IMR-90 (cell line): ENCODE measurements at regions not wholly inside any gene's neighbourhood (a gene's known extent, or its start where the extent isn't known, plus 50 kb on each side); places are given as distances from the start of the nearest gene placed in this dataset.
A peak's percentile ranks its signal among the peaks of the same experiment; 100 is the strongest.

Experiments used
- ATAC-seq: fragments of 200-7000 bp; cut with Tn5 transposase; 2 replicates; pipeline ENCODE4 v1.9.1; 2020; ENCODE audit warnings: low read depth, mild to moderate bottlenecking, moderate library complexity
- BruUV-seq: library from RNA; stranded (reverse); fragments of 400-500 nt; replicated peaks from 2 replicates; lab custom pipeline; 2021; lab: Mats Ljungman, UMichigan
- CTCF ChIA-PET: fragments of 300-600 bp; formaldehyde crosslinking; extraction: SDS; loops from one replicate; lab custom pipeline; 2021; ENCODE audit warnings: antibody characterized with exemption; lab: Yijun Ruan, JAX
- POLR2A ChIA-PET: fragments of 300-600 bp; sonication (Branson Sonifier 250); formaldehyde crosslinking; loops from one replicate; lab custom pipeline; 2022; ENCODE audit warnings: antibody characterized with exemption; ENCODE audit not compliant: unreplicated experiment; lab: Charles Lee
- DNase-seq: peaks from one replicate; pipeline ENCODE4 v3.0.0; 2013
- H2AFZ ChIP-seq: replicated peaks from 2 replicates; pipeline ENCODE3; 2013; ENCODE audit warnings: low read length, mild to moderate bottlenecking; ENCODE audit not compliant: poor library complexity
- H2AK5ac ChIP-seq: 2 replicates; pipeline ENCODE4 v1.6.1; 2013; ENCODE audit warnings: low read depth, low read length, inconsistent platforms
- H2AK9ac ChIP-seq: replicated peaks from 2 replicates; pipeline ENCODE3; 2013; ENCODE audit warnings: mild to moderate bottlenecking, low read depth, low read length, moderate library complexity; ENCODE audit not compliant: poor library complexity
- H2BK120ac ChIP-seq: 2 replicates; pipeline ENCODE4 v1.6.1; 2013; ENCODE audit warnings: low read depth, low read length, inconsistent platforms
- H2BK15ac ChIP-seq: 3 replicates; pipeline ENCODE4 v1.6.1; 2013; ENCODE audit warnings: low read depth, low read length, inconsistent platforms
- H2BK20ac ChIP-seq: 2 replicates; pipeline ENCODE4 v1.6.1; 2013; ENCODE audit warnings: low read depth, mild to moderate bottlenecking, inconsistent platforms, low read length, moderate library complexity
- H2BK5ac ChIP-seq: 2 replicates; pipeline ENCODE4 v1.6.1; 2013; ENCODE audit warnings: mild to moderate bottlenecking, low read depth, low read length, inconsistent platforms; ENCODE audit not compliant: poor library complexity, severe bottlenecking
- H3K14ac ChIP-seq: replicated peaks from 2 replicates; pipeline ENCODE4 v1.6.1; 2013; ENCODE audit warnings: low read depth, low read length, inconsistent platforms
- H3K18ac ChIP-seq: 2 replicates; pipeline ENCODE4 v1.6.1; 2013; ENCODE audit warnings: low read depth, low read length, control low read depth
- H3K23ac ChIP-seq: 2 replicates; pipeline ENCODE4 v1.6.1; 2013; ENCODE audit warnings: low read depth, low read length, inconsistent platforms
- H3K27ac ChIP-seq: 2 replicates; pipeline ENCODE4 v1.5.1; 2013; ENCODE audit warnings: mild to moderate bottlenecking, control low read depth, low read length; ENCODE audit not compliant: insufficient read depth
- H3K27me3 ChIP-seq: 2 replicates; pipeline ENCODE4 v1.6.1; 2013; ENCODE audit warnings: low read length; ENCODE audit not compliant: control insufficient read depth, insufficient read depth
- H3K36me3 ChIP-seq: 2 replicates; pipeline ENCODE4 v1.6.1; 2013; ENCODE audit warnings: low read length, mixed read lengths; ENCODE audit not compliant: control insufficient read depth, insufficient read depth
- H3K4ac ChIP-seq: 2 replicates; pipeline ENCODE4 v1.6.1; 2013; ENCODE audit warnings: low read depth, low read length, inconsistent platforms
- H3K4me1 ChIP-seq: 2 replicates; pipeline ENCODE4 v1.6.1; 2013; ENCODE audit warnings: low read length, mixed read lengths; ENCODE audit not compliant: control insufficient read depth, insufficient read depth
- H3K4me2 ChIP-seq: 2 replicates; pipeline ENCODE4 v1.6.1; 2013; ENCODE audit warnings: low read depth, mild to moderate bottlenecking, control low read depth, low read length, moderate library complexity
- H3K4me3 ChIP-seq: 2 replicates; pipeline ENCODE4 v1.5.1; 2013; ENCODE audit warnings: low read depth, mild to moderate bottlenecking, control low read depth, low read length, moderate library complexity; ENCODE audit not compliant: insufficient read depth
- H3K56ac ChIP-seq: 2 replicates; pipeline ENCODE4 v1.6.1; 2013; ENCODE audit warnings: low read length, inconsistent platforms; ENCODE audit not compliant: insufficient read depth; ENCODE audit errors: extremely low read depth
- H3K79me1 ChIP-seq, 2 experiments: 2 replicates each; pipeline ENCODE4 v1.6.1; 2013; ENCODE audit warnings: low read length in 2 of 2, inconsistent platforms in 1 of 2, low read depth in 1 of 2
- H3K9ac ChIP-seq: 2 replicates; pipeline ENCODE4 v1.6.1; 2013; ENCODE audit warnings: low read depth, low read length, control low read depth
- H3K9me1 ChIP-seq: 2 replicates; pipeline ENCODE4 v1.6.1; 2013; ENCODE audit warnings: low read length, inconsistent platforms; ENCODE audit not compliant: insufficient read depth
- H3K9me3 ChIP-seq: 2 replicates; pipeline ENCODE4 v1.6.1; 2013; ENCODE audit warnings: low read length; ENCODE audit not compliant: control insufficient read depth, insufficient read depth
- H4K20me1 ChIP-seq: 2 replicates; pipeline ENCODE4 v1.6.1; 2013; ENCODE audit warnings: low read length, inconsistent platforms; ENCODE audit not compliant: insufficient read depth
- H4K5ac ChIP-seq: 2 replicates; pipeline ENCODE4 v1.6.1; 2013; ENCODE audit warnings: mild to moderate bottlenecking, low read depth, low read length, control low read depth
- H4K8ac ChIP-seq, 2 experiments: 2 replicates each; pipeline ENCODE4 v1.6.1; 2013; ENCODE audit warnings: low read depth in 2 of 2, low read length in 2 of 2, control low read depth in 1 of 2, inconsistent platforms in 1 of 2
- H4K91ac ChIP-seq: 2 replicates; pipeline ENCODE4 v1.6.1; 2013; ENCODE audit warnings: low read depth, low read length, inconsistent platforms; ENCODE audit not compliant: insufficient read depth
- BHLHE40 ChIP-seq: fragments of 150-350 bp; IDR thresholded peaks from 2 replicates; pipeline ENCODE4 v1.6.1; 2016; ENCODE audit warnings: mild to moderate bottlenecking, low read depth, low read length
- CEBPB ChIP-seq: IDR thresholded peaks from 2 replicates; pipeline ENCODE4 v1.6.1; 2012; ENCODE audit warnings: low read depth, low read length, improper control_type of control experiment
- CHD1 ChIP-seq: IDR thresholded peaks from 2 replicates; pipeline ENCODE4 v1.6.1; 2012; ENCODE audit warnings: low read depth, low read length, improper control_type of control experiment
- CTCF ChIP-seq: conservative IDR thresholded peaks from 2 replicates; pipeline ENCODE4 v1.5.1; 2012; ENCODE audit warnings: mild to moderate bottlenecking, low read depth, low read length, improper control_type of control experiment
- ELK1 ChIP-seq: fragments of 150-350 bp; IDR thresholded peaks from 2 replicates; pipeline ENCODE4 v1.6.1; 2016; ENCODE audit warnings: low read depth, mild to moderate bottlenecking, low read length, moderate library complexity, borderline replicate concordance
- FOS ChIP-seq: fragments of 150-350 bp; IDR thresholded peaks from 2 replicates; pipeline ENCODE4 v1.6.1; 2016; ENCODE audit warnings: low read depth, low read length
- MAFK ChIP-seq: IDR thresholded peaks from 2 replicates; pipeline ENCODE4 v1.6.1; 2012; ENCODE audit warnings: low read depth, low read length, improper control_type of control experiment
- MAZ ChIP-seq: IDR thresholded peaks from 2 replicates; pipeline ENCODE4 v1.6.1; 2012; ENCODE audit warnings: low read depth, mild to moderate bottlenecking, low read length, improper control_type of control experiment, moderate library complexity, borderline replicate concordance
- SMC3 ChIP-seq: fragments of 150-350 bp; IDR thresholded peaks from 2 replicates; pipeline ENCODE4 v1.6.1; 2016; ENCODE audit warnings: low read depth, mild to moderate bottlenecking, antibody characterized with exemption, low read length, moderate library complexity
- USF2 ChIP-seq: fragments of 150-350 bp; IDR thresholded peaks from 2 replicates; pipeline ENCODE4 v1.6.1; 2017; ENCODE audit warnings: mild to moderate bottlenecking, antibody characterized with exemption, low read length, low read depth
- WGBS, 2 experiments: methylation state at CpG; one replicate each; pipeline versions ENCODE4 v1.1.5 to v1.1.7; 2013; ENCODE audit warnings: missing lambda C conversion rate in 2 of 2; ENCODE audit not compliant: insufficient read length in 1 of 2; ENCODE audit errors: extremely low coverage in 2 of 2; 5-methylcytosine and 5-hydroxymethylcytosine counted together
- dilution Hi-C: fragments of 300-500 bp; cut with HindIII; formaldehyde crosslinking; loops from one replicate; pipeline ENCODE4 v1.14.3; 2018; ENCODE audit warnings: low sequenced_read_pairs; ENCODE audit not compliant: unreplicated experiment
- in situ Hi-C: fragments of 300-500 bp; cut with MboI; formaldehyde crosslinking; loops from 3 replicates; pipeline ENCODE4 v1.14.3; 2019; ENCODE audit warnings: low sequenced_read_pairs, inconsistent platforms, mixed read lengths
- intact Hi-C: fragments of 100-400 bp; cut with micrococcal nuclease; formaldehyde crosslinking; loops from 2 replicates; pipeline ENCODE4 v1.10.0; 2022

GRCh38 chr4:126991965-126992364 is 640.8 kb upstream of the INTU start:
- TF ChIP-seq MAFK (no peak), CEBPB (no peak), FOS (no peak), ELK1 (no peak), CHD1 (no peak), SMC3 (no peak), USF2 (no peak), MAZ (no peak), CTCF (no peak), BHLHE40 (no peak)
- in situ Hi-C loops, result no loop called here
- H4K91ac ChIP-seq, result no peak overlapping the region
- dilution Hi-C loops, result no loop called here
- no peak overlapping the region for H3K4me3 ChIP-seq
- no peak overlapping the region for H3K14ac ChIP-seq
- peaks cover 2% of the 10 kb centered on the region; the same call in 1 of the 2 replicates for H3K4me1 ChIP-seq
- H3K9me3 ChIP-seq, result no peaks in the 10 kb centered on the region
- CTCF ChIA-PET, result no interaction called here
- ATAC-seq, result no peak
- H2AFZ ChIP-seq, result peak overlapping the region; percentile 14
- H4K5ac ChIP-seq, result no peak overlapping the region
- H3K36me3 ChIP-seq, result no peaks in the 10 kb centered on the region
- no peak overlapping the region for H3K27ac ChIP-seq
- no peak overlapping the region for H3K18ac ChIP-seq
- H2AK9ac ChIP-seq, result no peak overlapping the region
- H3K4ac ChIP-seq, result no peak overlapping the region
- no peaks in the 10 kb centered on the region for H4K20me1 ChIP-seq
- no peak overlapping the region for H4K8ac ChIP-seq
- H3K56ac ChIP-seq, result no peak overlapping the region
- H3K9me1 ChIP-seq, result no peaks in the 10 kb centered on the region
- H3K27me3 ChIP-seq, result no peaks in the 10 kb centered on the region
- no peak overlapping the region for H2BK15ac ChIP-seq
- H3K23ac ChIP-seq, result no peak overlapping the region
- no peak overlapping the region for H3K4me2 ChIP-seq
- intact Hi-C loops, result no loop called here
- POLR2A ChIA-PET, result no interaction called here
- BruUV-seq, result no TSS peak
- H3K79me1 ChIP-seq, result no peaks in the 10 kb centered on the region
- WGBS, 2 experiments, result no CpG with 5 or more reads among the region's 1 CpG
- H3K9ac ChIP-seq, result no peak overlapping the region
- H2BK5ac ChIP-seq, result no peak overlapping the region
- H2AK5ac ChIP-seq, result no peak overlapping the region
- H2BK20ac ChIP-seq, result no peak overlapping the region
- no peak overlapping the region for H2BK120ac ChIP-seq
- DNase-seq, result peak; percentile 47
